Right ventricle myocardium inferior (tissue), 1 donor: ENCODE measurements at regions not wholly inside any gene's neighbourhood (a gene's known extent, or its start where the extent isn't known, plus 50 kb on each side); places are given as distances from the start of the nearest gene placed in this dataset.

ENCODE experiments used
- ATAC-seq: fragments of 200-7000 bp; cut with Tn5 transposase; one replicate; pipeline ENCODE4 v1.9.1; 2020; ENCODE audit warnings: mild to moderate bottlenecking, moderate library complexity
- DNase-seq: peaks from one replicate; pipeline ENCODE4 v3.0.0; 2021; ENCODE audit errors: missing footprints
- intact Hi-C: fragments of 100-400 bp; cut with DNase I; formaldehyde crosslinking; loops from one replicate; pipeline ENCODE4 v1.11.0; 2022
- donor health status: DM: no; HTN: yes; CAD: no; lungs with severe emphysema.

DNA sequence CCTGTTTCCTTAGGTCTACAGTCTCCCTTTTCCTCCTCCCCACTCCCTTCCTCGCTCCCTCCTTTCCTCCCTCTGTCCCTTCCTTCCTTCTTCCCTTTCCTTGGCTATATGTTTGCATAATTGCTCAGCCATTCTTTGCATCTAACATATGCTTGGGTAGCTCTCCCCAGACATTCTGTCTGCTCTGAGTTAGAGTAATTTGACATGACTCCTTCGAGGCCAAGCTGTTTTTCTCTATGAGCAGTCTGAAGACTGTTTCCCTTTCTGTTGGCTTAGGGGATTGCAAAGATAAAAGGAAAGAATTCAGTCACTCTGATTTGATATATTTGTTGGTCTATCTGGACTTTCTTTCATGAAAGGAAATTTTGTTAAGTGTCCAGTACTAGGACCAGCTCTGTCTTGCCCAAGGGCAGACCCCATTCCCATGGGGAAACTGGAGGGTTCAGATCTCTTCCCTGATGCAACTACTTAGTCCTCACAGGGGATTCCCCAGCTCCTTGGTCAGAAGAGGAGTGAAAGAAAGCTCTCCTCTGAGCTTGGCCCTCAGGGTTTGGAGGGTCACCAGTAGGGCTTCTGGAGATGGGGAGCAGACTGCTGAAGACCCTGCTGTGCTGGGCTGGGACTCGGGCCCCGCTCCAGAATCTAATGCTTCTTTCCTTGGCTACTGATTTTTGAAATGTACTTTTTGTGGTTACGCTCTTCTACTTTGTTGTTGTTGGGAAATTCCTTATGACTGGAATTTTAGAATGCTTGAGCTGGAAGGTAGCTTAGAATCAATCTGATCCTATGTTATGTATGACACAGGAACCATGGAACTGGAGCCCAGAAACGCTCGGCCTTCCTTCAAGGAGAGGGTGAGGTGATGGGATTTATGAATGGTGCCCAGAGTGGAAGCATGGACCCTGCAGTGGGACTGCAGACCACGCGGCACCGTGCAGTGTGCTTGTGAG, 63.7 kb upstream of the SLC22A23 start:
- ATAC-seq = no peak

GRCh38 chr6:3518356-3519190, 61.7 kb upstream of the SLC22A23 start:
- ATAC-seq = no peak
- intact Hi-C loops = no loop called here
- no peak for DNase-seq

More for the DNA sequence above, 63.7 kb upstream of the SLC22A23 start:
- intact Hi-C loops = no loop called here
- no peak for DNase-seq

DNA sequence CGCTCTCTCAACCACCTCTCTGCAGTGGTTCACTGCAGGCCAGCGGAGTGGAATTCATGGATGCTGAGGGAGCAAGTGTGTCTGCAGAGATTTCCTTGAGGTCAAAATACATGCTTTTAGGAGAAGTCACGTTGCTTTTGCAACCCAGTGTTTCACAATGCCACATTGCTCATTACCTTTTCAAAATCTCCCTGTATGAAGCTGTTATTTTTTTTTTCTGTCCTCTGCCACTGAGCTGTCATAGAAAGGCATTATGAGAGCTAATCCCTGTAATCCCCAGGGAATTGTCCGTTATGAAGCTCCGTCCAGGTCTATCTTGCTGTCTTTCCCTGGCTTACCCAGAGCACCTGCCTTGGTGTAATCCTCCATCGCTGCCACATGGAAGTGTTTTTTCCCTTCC, 60.5 kb upstream of the SLC22A23 start:
- ATAC-seq = no peak

GRCh38 chr6:3516092-3516491, 59.2 kb upstream of the SLC22A23 start:
- DNase-seq (no peak), ATAC-seq (no peak)
- intact Hi-C loops = no loop called here

More for the DNA sequence above, 60.5 kb upstream of the SLC22A23 start:
- no peak for DNase-seq
- intact Hi-C loops = no loop called here

- DNase-seq (no peak), ATAC-seq (no peak)
- intact Hi-C loops = no loop called here
Observed at GRCh38 chr6:3515669-3516068, 58.8 kb upstream of the SLC22A23 start.

- no peak for DNase-seq
- no peak for ATAC-seq
- intact Hi-C loops = no loop called here
Observed at GRCh38 chr6:3513416-3513815, 56.6 kb upstream of the SLC22A23 start.

DNA sequence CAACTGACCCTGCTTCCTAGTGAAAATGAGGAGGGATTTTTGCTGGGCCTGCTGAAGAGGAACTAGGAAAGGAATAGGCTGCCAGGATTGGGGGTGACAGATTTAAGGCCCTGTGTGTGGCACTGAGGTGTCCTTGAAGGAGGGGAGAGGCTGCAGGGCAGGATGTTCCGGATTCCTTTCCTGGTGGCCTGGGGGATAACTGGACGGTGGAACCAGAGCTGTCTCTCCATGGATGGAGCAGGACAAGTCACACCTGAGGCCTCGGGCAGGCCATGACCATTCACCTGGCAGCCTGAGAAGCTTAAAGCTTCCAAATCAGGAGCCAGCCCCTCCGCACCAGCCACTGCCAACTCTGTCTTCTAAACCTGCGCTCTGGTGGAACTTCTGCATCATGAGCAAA, 56.0 kb upstream of the SLC22A23 start:
- intact Hi-C loops = no loop called here
- ATAC-seq (no peak), DNase-seq (no peak)

- intact Hi-C loops = no loop called here
- DNase-seq (no peak), ATAC-seq (no peak)
Observed at GRCh38 chr6:3510617-3511016, 53.8 kb upstream of the SLC22A23 start.

DNA sequence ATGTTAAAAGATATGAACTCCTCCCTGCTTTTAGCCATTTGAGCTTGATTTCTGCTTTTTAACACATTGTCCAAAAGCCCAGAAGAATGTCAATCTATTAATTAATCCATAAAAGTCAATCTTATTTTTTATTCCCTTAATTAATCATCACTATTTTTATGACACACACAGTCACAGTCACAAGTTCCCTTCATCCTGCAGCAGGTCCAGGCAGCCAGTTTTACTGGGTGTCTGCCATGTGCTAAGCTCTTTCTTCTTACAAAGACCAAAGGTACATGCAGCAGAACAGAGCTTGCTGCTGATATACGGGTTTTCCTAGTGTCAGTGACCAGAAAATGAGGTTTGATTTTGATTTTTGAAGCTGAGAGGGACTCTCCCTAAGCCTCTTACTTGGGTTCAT, 53.3 kb upstream of the SLC22A23 start:
- ATAC-seq (no peak), DNase-seq (no peak)
- intact Hi-C loops = no loop called here

DNA sequence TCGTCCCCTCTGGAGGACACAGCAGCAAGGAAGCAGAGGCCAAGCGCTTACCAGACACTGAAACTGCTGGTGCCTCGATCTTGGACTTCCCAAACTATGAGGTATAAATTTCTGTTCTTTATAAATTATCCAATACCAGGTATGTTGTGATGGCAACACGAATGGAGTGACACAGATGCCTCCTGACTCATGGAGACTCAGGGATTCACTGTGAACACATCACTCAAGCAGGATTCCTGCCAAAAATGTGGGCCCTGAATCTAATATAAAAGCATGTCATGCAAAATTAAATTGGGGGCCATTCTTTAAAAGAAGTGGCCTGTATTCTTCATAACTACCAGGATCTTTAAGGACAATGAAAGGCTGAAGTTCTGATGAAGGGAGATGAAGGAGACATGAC, 52.5 kb upstream of the SLC22A23 start:
- DNase-seq (no peak), ATAC-seq (no peak)
- intact Hi-C loops = no loop called here

- DNase-seq (no peak), ATAC-seq (no peak)
- intact Hi-C loops = no loop called here
Observed at GRCh38 chr6:3506751-3507383, 50.0 kb upstream of the SLC22A23 start.
